ENCODE measurements at regions not wholly inside any gene's neighbourhood (a gene's known extent, or its start where the extent isn't known, plus 50 kb on each side); places are given as distances from the start of the nearest gene placed in this dataset.
"Not testable (repeated sequence)": the region's sequence is repeated elsewhere in the genome, so short reads cannot be mapped to it uniquely, and the experiment has no call there.

- TF ChIP-seq CTCF (IDR thresholded peaks at IDR 0.05; ENCODE audit: insufficient read depth, low read depth, low read length, missing control alignments): no peak
- H3K4me3 ChIP-seq (ENCODE audit: low read length): no peak overlapping the region
- no peak for DNase-seq (ENCODE audit: low read depth)
These were observed 364.0 kb downstream of the CNTN6 start for GRCh38 chr3:1456781-1457311.

DNA sequence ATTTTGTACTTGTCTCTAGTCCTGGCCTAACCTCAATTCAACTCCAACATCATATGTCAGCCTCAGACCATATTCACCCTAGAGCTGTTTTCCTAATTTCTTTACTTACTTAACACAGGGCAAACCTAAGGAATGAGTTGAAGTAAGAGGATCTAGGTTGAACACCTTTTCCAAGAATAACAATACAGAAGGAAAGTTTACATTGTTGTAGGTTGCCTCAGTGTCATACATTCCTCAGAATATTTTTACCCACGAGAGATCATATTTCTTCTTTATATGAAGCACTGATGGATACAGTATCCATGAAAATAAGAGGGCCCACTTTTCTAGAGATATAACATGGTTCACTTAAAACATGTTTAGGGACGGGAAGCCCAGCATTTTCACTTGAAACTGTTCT lies 369.5 kb downstream of the CNTN6 start:
- no peak for DNase-seq (ENCODE audit: low read depth)
- TF ChIP-seq CTCF (IDR thresholded peaks at IDR 0.05; ENCODE audit: insufficient read depth, low read depth, low read length, missing control alignments): no peak
- no peak overlapping the region for H3K4me3 ChIP-seq (ENCODE audit: low read length)

GRCh38 chr3:1462856-1463450 lies 370.1 kb downstream of the CNTN6 start:
- no peak for TF ChIP-seq CTCF (IDR thresholded peaks at IDR 0.05; ENCODE audit: insufficient read depth, low read depth, low read length, missing control alignments)
- H3K4me3 ChIP-seq (ENCODE audit: low read length): no peak overlapping the region
- no peak for DNase-seq (ENCODE audit: low read depth)

DNA sequence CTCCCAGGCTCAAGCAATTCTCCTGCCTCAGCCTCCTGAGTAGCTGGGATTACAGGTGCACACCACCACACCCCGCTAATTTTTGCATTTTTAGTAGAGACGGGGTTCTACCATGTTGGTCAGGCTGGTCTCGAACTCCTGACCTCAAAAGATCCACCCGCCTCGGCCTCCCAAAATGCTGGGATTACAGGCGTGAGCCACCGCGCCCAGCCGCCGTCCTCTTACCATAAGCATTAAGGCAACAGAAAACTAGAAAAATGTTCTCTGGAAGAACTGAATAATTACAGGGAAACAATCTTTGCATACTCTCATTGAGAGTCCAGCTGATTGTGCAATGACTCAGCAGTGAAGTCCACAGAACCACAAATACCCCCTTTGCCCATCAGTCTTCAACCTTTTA lies 372.3 kb downstream of the CNTN6 start:
- DNase-seq (ENCODE audit: low read depth); H3K4me3 ChIP-seq (ENCODE audit: low read length): not testable (repeated sequence)

GRCh38 chr3:1468145-1468544 lies 375.3 kb downstream of the CNTN6 start:
- no peak for DNase-seq (ENCODE audit: low read depth)
- no peak overlapping the region for H3K4me3 ChIP-seq (ENCODE audit: low read length)
- TF ChIP-seq CTCF (IDR thresholded peaks at IDR 0.05; ENCODE audit: insufficient read depth, low read depth, low read length, missing control alignments): no peak

GRCh38 chr3:1469248-1469647 lies 376.4 kb downstream of the CNTN6 start:
- no peak for TF ChIP-seq CTCF (IDR thresholded peaks at IDR 0.05; ENCODE audit: insufficient read depth, low read depth, low read length, missing control alignments)
- DNase-seq (ENCODE audit: low read depth): no peak
- no peak overlapping the region for H3K4me3 ChIP-seq (ENCODE audit: low read length)

GRCh38 chr3:1469687-1470086 lies 376.9 kb downstream of the CNTN6 start:
- no peak for TF ChIP-seq CTCF (IDR thresholded peaks at IDR 0.05; ENCODE audit: insufficient read depth, low read depth, low read length, missing control alignments)
- no peak overlapping the region for H3K4me3 ChIP-seq (ENCODE audit: low read length)
- DNase-seq (ENCODE audit: low read depth): no peak
